Chondrocyte (in vitro differentiated cells): ENCODE measurements at regions not wholly inside any gene's neighbourhood (a gene's known extent, or its start where the extent isn't known, plus 50 kb on each side); places are given as distances from the start of the nearest gene placed in this dataset.

Experiments
- DNase-seq: peaks from one replicate; pipeline ENCODE4 v3.0.0; 2021; ENCODE audit warnings: mixed read lengths, low spot score
- H3K27ac Mint-ChIP-seq: one replicate; pipeline ENCODE4 v1.8.0; 2021; ENCODE audit warnings: mild to moderate bottlenecking, moderate library complexity, mixed read lengths; ENCODE audit not compliant: unreplicated experiment
- H3K27me3 Mint-ChIP-seq: 2 replicates; pipeline ENCODE4 v1.8.0; 2021; ENCODE audit warnings: low read depth, mixed read lengths
- H3K36me3 Mint-ChIP-seq: 2 replicates; pipeline ENCODE4 v1.8.0; 2021; ENCODE audit warnings: low read depth, mixed read lengths
- H3K4me1 Mint-ChIP-seq: 2 replicates; pipeline ENCODE4 v1.8.0; 2021; ENCODE audit warnings: low read depth, mild to moderate bottlenecking, mixed read lengths
- H3K4me3 Mint-ChIP-seq: one replicate; pipeline ENCODE4 v1.8.0; 2021; ENCODE audit warnings: mild to moderate bottlenecking, moderate library complexity, mixed read lengths; ENCODE audit not compliant: unreplicated experiment
- H3K9me3 Mint-ChIP-seq: 2 replicates; pipeline ENCODE4 v1.8.0; 2021; ENCODE audit warnings: low read depth, mixed read lengths
- CTCF ChIP-seq: fragments of 200-600 bp; sonication (generic); IDR thresholded peaks from 2 replicates; pipeline ENCODE4 v1.5.0; 2021; ENCODE audit warnings: antibody characterized with exemption, mild to moderate bottlenecking, moderate library complexity

DNA sequence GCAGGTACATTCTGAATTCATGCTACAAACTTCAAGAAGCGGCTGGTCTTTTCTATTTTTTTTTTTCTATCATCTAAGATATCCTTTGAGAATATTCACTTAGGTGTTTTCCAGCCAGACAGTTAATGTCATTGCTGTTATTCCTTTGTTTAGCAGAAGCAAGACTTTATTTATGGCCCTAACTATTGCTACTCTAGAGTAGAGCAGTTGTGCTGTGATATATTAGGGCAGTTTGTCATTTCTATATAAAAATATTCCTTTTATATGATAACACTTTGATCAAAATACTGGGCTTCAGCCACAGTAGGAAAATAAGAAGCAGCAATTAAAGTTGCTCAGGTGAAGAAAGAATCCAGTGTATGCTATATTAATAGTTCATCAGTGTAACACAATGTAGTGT lies 959.3 kb downstream of the NCAM2 start:
- no peak for DNase-seq
- Mint-ChIP-seq H3K27ac (no peak overlapping the region), H3K4me1 (no peaks in the 10 kb centered on the region), H3K27me3 (no peaks in the 10 kb centered on the region), H3K9me3 (peaks cover 12% of the 10 kb centered on the region), H3K36me3 (no peaks in the 10 kb centered on the region), H3K4me3 (no peak overlapping the region)
- TF ChIP-seq CTCF: no peak

GRCh38 chr21:21963911-21964310 lies 965.7 kb downstream of the NCAM2 start:
- no peaks in the 10 kb centered on the region for H3K27me3 Mint-ChIP-seq
- H3K4me1 Mint-ChIP-seq: no peaks in the 10 kb centered on the region
- peaks cover 45% of the 10 kb centered on the region for H3K9me3 Mint-ChIP-seq

DNA sequence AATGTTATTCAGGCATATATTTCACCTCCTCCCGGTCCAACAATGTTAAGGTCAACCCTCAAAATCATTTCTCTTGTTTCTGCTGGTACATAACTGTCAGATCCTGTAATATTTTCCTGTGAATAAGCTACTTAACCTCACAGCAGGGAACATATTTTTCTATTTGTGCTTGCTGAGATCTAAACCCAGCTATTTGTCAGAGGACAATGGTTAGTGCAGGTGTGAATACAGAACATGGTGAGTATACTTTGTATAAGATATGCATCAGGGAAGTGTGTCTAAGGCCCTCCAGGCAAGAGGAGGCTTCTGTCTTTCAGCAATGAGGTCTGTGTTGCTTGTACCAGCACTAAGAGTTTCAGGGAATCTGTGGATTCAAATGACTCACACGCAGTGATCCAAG lies 970.6 kb downstream of the NCAM2 start:
- no peak overlapping the region for H3K27ac Mint-ChIP-seq
- TF ChIP-seq CTCF: no peak
- DNase-seq: no peak

More at GRCh38 chr21:21963911-21964310, 965.7 kb downstream of the NCAM2 start:
- Mint-ChIP-seq H3K27ac (no peak overlapping the region), H3K36me3 (no peaks in the 10 kb centered on the region), H3K4me3 (no peak overlapping the region)
- no peak for TF ChIP-seq CTCF
- DNase-seq: no peak

DNA sequence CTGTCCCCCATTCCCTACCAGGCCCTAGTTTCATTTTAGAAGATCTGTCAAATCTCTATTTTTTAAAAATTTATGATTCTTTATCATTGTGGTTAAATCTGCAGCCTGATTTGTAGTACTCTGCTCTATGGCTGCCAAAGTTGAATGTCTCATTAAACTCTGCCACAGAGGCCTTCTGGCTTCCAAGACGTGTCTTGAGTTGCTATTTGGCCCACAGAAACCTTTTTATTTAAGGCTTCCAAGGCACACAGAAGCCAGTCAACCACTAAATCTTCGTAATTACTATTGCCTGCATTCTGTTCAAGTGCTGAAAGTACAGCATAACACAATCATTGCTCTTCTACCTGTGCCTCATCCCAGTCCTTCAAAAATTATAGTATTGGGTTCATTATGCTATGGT lies 971.0 kb downstream of the NCAM2 start:
- DNase-seq: no peak
- no peak overlapping the region for H3K27ac Mint-ChIP-seq
- no peak for TF ChIP-seq CTCF
- no peaks in the 10 kb centered on the region for H3K4me1 Mint-ChIP-seq
- no peak overlapping the region for H3K4me3 Mint-ChIP-seq
- no peaks in the 10 kb centered on the region for H3K36me3 Mint-ChIP-seq
- peaks cover 23% of the 10 kb centered on the region for H3K9me3 Mint-ChIP-seq
- no peaks in the 10 kb centered on the region for H3K27me3 Mint-ChIP-seq

More for the DNA sequence above, 970.6 kb downstream of the NCAM2 start:
- Mint-ChIP-seq H3K36me3 (no peaks in the 10 kb centered on the region), H3K27me3 (no peaks in the 10 kb centered on the region), H3K4me3 (no peak overlapping the region), H3K9me3 (peaks cover 26% of the 10 kb centered on the region), H3K4me1 (no peaks in the 10 kb centered on the region)

DNA sequence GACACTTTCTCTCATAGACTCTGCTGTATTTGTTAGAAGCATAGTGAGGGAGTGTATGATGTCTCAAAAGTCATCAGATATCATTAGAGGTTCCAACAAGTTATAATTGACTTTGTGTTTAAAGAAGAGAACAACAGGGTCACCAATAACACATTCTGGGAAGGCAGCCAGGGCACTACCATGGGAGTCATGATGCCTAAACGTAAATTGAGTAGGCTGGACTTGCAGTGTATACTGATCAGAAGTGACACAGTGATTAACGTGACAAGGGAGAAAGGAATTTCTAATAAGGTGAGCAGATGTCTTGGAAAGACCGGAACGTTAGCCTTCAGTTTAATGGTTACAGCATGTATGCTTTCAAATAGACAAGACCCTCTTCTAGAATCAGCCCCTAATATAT lies 973.2 kb downstream of the NCAM2 start:
- H3K27ac Mint-ChIP-seq: no peak overlapping the region

More for the DNA sequence above, 973.2 kb downstream of the NCAM2 start:
- no peak for TF ChIP-seq CTCF
- Mint-ChIP-seq H3K36me3 (no peaks in the 10 kb centered on the region), H3K27me3 (no peaks in the 10 kb centered on the region), H3K9me3 (peaks cover 9% of the 10 kb centered on the region), H3K4me3 (no peak overlapping the region), H3K4me1 (no peaks in the 10 kb centered on the region)
- DNase-seq: no peak
